Vagina (tissue), 2 donors: ENCODE measurements at regions not wholly inside any gene's neighbourhood (a gene's known extent, or its start where the extent isn't known, plus 50 kb on each side); places are given as distances from the start of the nearest gene placed in this dataset.

Experiments
- DNase-seq, 2 donors: peaks; one replicate each; pipeline ENCODE4 v3.0.0-alpha.2; 2017; ENCODE audit errors: extremely low spot score in 2 of 2
- H3K27ac ChIP-seq: fragments of 200-600 bp; sonication (generic); one replicate; pipeline ENCODE4 v1.5.1; 2019
- H3K27me3 ChIP-seq: fragments of 200-600 bp; sonication (generic); one replicate; pipeline ENCODE4 v1.5.1; 2019
- H3K36me3 ChIP-seq, 2 donors: fragments of 200-600 bp; sonication (generic); one replicate each; pipeline ENCODE4 v1.5.1; 2017 to 2019
- H3K4me1 ChIP-seq: fragments of 200-600 bp; sonication (generic); one replicate; pipeline ENCODE4 v1.5.1; 2019
- H3K4me3 ChIP-seq, 2 donors: fragments of 200-600 bp; sonication (generic); 1 replicate in 1 of 2; 2 replicates in 1 of 2; pipeline ENCODE4 v1.5.1; 2016 to 2019
- H3K9me3 ChIP-seq: fragments of 200-600 bp; sonication (generic); one replicate; pipeline ENCODE4 v1.5.1; 2019
- POLR2A ChIP-seq, 2 donors: fragments of 450-650 bp; IDR thresholded peaks; one replicate each; pipeline ENCODE4 v1.6.1; 2017; ENCODE audit warnings: antibody characterized with exemption in 2 of 2, mild to moderate bottlenecking in 2 of 2, moderate library complexity in 2 of 2
- POLR2AphosphoS5 ChIP-seq, 2 donors: sonication (generic); formaldehyde crosslinking; IDR thresholded peaks; one replicate each; pipeline ENCODE4 v1.9.0; 2017; ENCODE audit warnings: antibody characterized with exemption in 2 of 2, mild to moderate bottlenecking in 2 of 2, low read depth in 1 of 2; ENCODE audit not compliant: insufficient read depth in 1 of 2
- intact Hi-C: fragments of 100-400 bp; cut with DNase I; formaldehyde crosslinking; loops from one replicate; pipeline ENCODE4 v1.15.1; 2023
- TF ChIP-seq, protein P1 (sequence below), 3 experiments: fragments of 450-650 bp in 2 of 3; fragments of 200-600 bp in 1 of 3; sonication (generic) in 1 of 3; IDR thresholded peaks; one replicate each; pipeline ENCODE4 v1.5.1; 2017 to 2019; ENCODE audit warnings: antibody characterized with exemption in 3 of 3, mild to moderate bottlenecking in 2 of 3, moderate library complexity in 2 of 3

DNA sequence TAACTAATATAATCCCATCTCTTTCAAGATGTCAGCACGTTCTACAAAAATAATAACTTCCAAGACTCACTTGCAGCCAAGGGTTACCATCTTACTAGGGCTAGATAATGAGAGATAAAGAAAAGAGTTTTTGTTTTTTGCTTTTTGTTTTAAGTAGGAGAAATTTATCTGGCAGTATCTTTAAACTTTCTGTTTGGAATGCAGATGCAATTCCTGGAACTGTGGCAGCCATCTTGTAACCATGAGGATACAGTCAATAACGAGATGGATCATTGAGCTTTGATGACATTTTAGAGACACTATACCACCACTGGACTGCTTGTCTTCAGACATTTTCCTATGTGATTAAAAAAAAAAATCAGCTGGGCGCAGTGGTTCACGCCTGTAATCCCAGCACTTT is 171.2 kb upstream of the ARID2 start:
- intact Hi-C loops: no loop called here
- Histone ChIP-seq H3K27ac (no peak overlapping the region), H3K4me1 (no peaks in the 10 kb centered on the region), H3K9me3 (no peaks in the 10 kb centered on the region), H3K36me3 (no peaks in the 10 kb centered on the region), H3K27me3 (no peaks in the 10 kb centered on the region), H3K4me3 (no peak overlapping the region)
- no peak for DNase-seq
- TF ChIP-seq POLR2A (IDR thresholded peaks at IDR 0.05) (no peak), POLR2AphosphoS5 (IDR thresholded peaks at IDR 0.05; ENCODE audit: insufficient read depth in 1 of 2, low read depth in 1 of 2) (no peak)
- TF ChIP-seq, protein P1, sequence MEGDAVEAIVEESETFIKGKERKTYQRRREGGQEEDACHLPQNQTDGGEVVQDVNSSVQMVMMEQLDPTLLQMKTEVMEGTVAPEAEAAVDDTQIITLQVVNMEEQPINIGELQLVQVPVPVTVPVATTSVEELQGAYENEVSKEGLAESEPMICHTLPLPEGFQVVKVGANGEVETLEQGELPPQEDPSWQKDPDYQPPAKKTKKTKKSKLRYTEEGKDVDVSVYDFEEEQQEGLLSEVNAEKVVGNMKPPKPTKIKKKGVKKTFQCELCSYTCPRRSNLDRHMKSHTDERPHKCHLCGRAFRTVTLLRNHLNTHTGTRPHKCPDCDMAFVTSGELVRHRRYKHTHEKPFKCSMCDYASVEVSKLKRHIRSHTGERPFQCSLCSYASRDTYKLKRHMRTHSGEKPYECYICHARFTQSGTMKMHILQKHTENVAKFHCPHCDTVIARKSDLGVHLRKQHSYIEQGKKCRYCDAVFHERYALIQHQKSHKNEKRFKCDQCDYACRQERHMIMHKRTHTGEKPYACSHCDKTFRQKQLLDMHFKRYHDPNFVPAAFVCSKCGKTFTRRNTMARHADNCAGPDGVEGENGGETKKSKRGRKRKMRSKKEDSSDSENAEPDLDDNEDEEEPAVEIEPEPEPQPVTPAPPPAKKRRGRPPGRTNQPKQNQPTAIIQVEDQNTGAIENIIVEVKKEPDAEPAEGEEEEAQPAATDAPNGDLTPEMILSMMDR (IDR thresholded peaks at IDR 0.05): no peak

GRCh38 chr12:45559537-45559936 is 170.0 kb upstream of the ARID2 start:
- H3K4me3 ChIP-seq: no peak overlapping the region
- H3K9me3 ChIP-seq: no peaks in the 10 kb centered on the region
- no peaks in the 10 kb centered on the region for H3K4me1 ChIP-seq
- H3K36me3 ChIP-seq: no peaks in the 10 kb centered on the region
- H3K27ac ChIP-seq: no peak overlapping the region
- intact Hi-C loops: no loop called here
- TF ChIP-seq, protein P1 (IDR thresholded peaks at IDR 0.05): no peak
- TF ChIP-seq POLR2A (IDR thresholded peaks at IDR 0.05): no peak
- no peaks in the 10 kb centered on the region for H3K27me3 ChIP-seq
- no peak for DNase-seq

DNA sequence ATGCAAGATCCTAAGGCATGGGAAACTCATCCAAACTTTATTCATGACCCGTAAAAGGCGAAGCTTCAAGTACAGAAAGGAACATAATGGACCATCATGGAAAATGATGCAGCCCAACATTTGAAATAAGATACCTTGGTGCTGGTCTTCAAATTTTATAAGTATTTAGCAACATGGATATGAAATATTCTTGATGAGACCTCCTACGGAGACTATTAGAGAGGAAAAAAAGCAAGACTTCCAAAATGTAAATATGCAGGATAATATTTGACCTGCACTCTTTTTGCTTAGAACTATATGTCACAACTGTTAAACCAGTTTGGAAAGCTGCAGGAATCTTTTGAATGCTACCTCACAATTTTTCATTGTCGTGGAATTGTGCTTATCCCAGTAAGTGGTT is 168.8 kb upstream of the ARID2 start:
- Histone ChIP-seq H3K36me3 (no peaks in the 10 kb centered on the region), H3K4me1 (no peaks in the 10 kb centered on the region), H3K9me3 (no peaks in the 10 kb centered on the region), H3K4me3 (no peak overlapping the region), H3K27ac (no peak overlapping the region), H3K27me3 (no peaks in the 10 kb centered on the region)
- intact Hi-C loops: no loop called here
- TF ChIP-seq POLR2A (IDR thresholded peaks at IDR 0.05): no peak
- no peak for DNase-seq

DNA sequence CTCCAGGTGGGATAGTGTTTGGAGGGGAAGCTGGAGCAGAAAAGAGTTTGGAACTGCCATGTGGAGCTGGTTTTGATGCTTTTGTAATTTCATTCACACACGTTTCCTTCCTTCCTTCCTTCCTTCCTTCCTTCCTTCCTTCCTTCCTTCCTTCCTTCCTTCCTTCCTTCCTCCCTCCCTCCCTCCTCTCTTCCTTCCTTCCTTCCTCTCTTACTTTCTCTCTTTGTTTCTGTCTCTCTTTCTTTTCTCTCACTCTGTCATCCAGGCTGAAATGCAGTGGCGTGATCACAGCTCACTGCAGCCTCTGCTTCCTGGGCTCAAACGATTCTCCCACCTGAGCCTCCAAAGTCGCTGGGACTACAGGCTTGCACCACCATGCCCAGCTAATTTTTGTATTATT is 168.0 kb upstream of the ARID2 start:
- intact Hi-C loops: no loop called here
- DNase-seq: no peak
- TF ChIP-seq POLR2AphosphoS5 (IDR thresholded peaks at IDR 0.05; ENCODE audit: insufficient read depth in 1 of 2, low read depth in 1 of 2): no peak
- TF ChIP-seq, protein P1 (IDR thresholded peaks at IDR 0.05): no peak
- TF ChIP-seq POLR2A (IDR thresholded peaks at IDR 0.05): no peak
- no peaks in the 10 kb centered on the region for H3K9me3 ChIP-seq
- no peak overlapping the region for H3K4me3 ChIP-seq
- no peaks in the 10 kb centered on the region for H3K4me1 ChIP-seq
- H3K27me3 ChIP-seq: no peaks in the 10 kb centered on the region
- H3K27ac ChIP-seq: no peak overlapping the region
- no peaks in the 10 kb centered on the region for H3K36me3 ChIP-seq

DNA sequence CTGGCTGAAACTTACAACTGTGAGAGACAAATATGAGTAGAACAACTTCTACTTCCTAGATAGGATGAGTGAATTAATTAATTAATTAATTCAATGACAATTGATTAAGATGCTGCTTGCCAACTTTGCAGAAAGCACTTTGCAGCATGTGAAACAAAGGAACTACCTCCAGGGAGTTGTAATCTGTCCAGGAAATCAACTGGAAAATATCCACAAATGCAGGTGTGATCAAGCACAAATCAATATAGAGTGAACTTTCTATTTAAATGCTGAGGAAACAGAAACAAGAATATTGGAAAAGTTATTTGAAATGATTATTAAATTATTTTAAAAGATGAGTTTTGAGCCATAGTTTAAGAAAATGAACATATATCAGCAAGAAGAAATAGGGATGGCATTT is 163.9 kb upstream of the ARID2 start:
- no peaks in the 10 kb centered on the region for H3K9me3 ChIP-seq
- no peak overlapping the region for H3K4me3 ChIP-seq
- no peaks in the 10 kb centered on the region for H3K27me3 ChIP-seq
- DNase-seq: no peak
- intact Hi-C loops: no loop called here
- TF ChIP-seq POLR2A (IDR thresholded peaks at IDR 0.05) (no peak), POLR2AphosphoS5 (IDR thresholded peaks at IDR 0.05; ENCODE audit: insufficient read depth in 1 of 2, low read depth in 1 of 2) (no peak)
- TF ChIP-seq, protein P1 (IDR thresholded peaks at IDR 0.05): no peak
- no peaks in the 10 kb centered on the region for H3K36me3 ChIP-seq
- H3K4me1 ChIP-seq: no peaks in the 10 kb centered on the region
- no peak overlapping the region for H3K27ac ChIP-seq

DNA sequence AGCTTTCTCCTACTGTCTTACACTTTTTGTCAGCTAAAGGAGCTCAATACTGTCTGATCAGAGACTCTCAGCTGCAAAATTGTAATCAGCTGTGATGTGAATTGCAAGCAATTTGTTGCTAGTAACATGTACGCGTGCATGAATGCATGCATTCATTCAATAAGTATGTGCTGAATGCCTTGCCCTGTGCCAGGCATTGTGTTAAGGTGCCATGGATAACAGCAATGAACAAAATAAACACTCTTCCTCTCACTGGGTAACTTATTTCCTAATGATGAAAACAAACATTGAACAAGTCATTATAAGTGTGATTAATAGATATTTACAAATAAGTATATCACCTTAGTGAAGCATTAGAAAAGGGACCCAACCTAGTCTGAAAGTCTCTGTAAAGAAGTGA is 163.2 kb upstream of the ARID2 start:
- Histone ChIP-seq H3K4me1 (no peaks in the 10 kb centered on the region), H3K36me3 (no peaks in the 10 kb centered on the region), H3K27me3 (no peaks in the 10 kb centered on the region), H3K9me3 (no peaks in the 10 kb centered on the region), H3K4me3 (no peak overlapping the region), H3K27ac (no peak overlapping the region)
- intact Hi-C loops: no loop called here
- TF ChIP-seq POLR2AphosphoS5 (IDR thresholded peaks at IDR 0.05; ENCODE audit: insufficient read depth in 1 of 2, low read depth in 1 of 2) (no peak), POLR2A (IDR thresholded peaks at IDR 0.05) (no peak)
- TF ChIP-seq, protein P1 (IDR thresholded peaks at IDR 0.05): no peak
- no peak for DNase-seq
